CD14-positive monocyte (primary cell): ENCODE measurements at regions not wholly inside any gene's neighbourhood (a gene's known extent, or its start where the extent isn't known, plus 50 kb on each side); places are given as distances from the start of the nearest gene placed in this dataset.
"Not testable (repeated sequence)": the region's sequence is repeated elsewhere in the genome, so short reads cannot be mapped to it uniquely, and the experiment has no call there.

ENCODE experiments used
- DNase-seq, 3 donors: peaks; one replicate each; pipeline ENCODE4 v3.0.0-alpha.2; 2011 to 2022
- H2AFZ ChIP-seq: 2 replicates; pipeline ENCODE4 v1.6.0; 2012; ENCODE audit warnings: mild to moderate bottlenecking, low read depth, low read length, inconsistent platforms; ENCODE audit not compliant: insufficient read depth, poor library complexity, severe bottlenecking
- H3K27ac ChIP-seq, 2 donors: 1 replicate in 1 of 2; 2 replicates in 1 of 2; pipeline ENCODE4 v1.5.1; 2012 to 2013; ENCODE audit warnings: low read length in 2 of 2, control low read depth in 1 of 2, inconsistent platforms in 1 of 2, low read depth in 1 of 2, mild to moderate bottlenecking in 1 of 2
- H3K27me3 ChIP-seq, 2 donors: one replicate each; pipeline versions ENCODE4 v1.6.0 to v1.6.1; 2011 to 2013; ENCODE audit warnings: low read length in 2 of 2; ENCODE audit not compliant: control insufficient read depth in 2 of 2, insufficient read depth in 2 of 2
- H3K36me3 ChIP-seq, 2 donors: replicated peaks in 1 of 2; 1 replicate in 1 of 2; 2 replicates in 1 of 2; pipeline versions ENCODE4 v1.5.1 to v1.6.1; 2012 to 2013; ENCODE audit warnings: low read length in 2 of 2, control low read depth in 1 of 2, inconsistent platforms in 1 of 2, mild to moderate bottlenecking in 1 of 2; ENCODE audit not compliant: insufficient read depth in 2 of 2, control insufficient read depth in 1 of 2
- H3K4me1 ChIP-seq, 2 donors: 1 replicate in 1 of 2; 2 replicates in 1 of 2; pipeline versions ENCODE4 v1.5.1 to v1.6.1; 2012 to 2013; ENCODE audit warnings: low read length in 2 of 2, control low read depth in 1 of 2, inconsistent platforms in 1 of 2, mild to moderate bottlenecking in 1 of 2, moderate library complexity in 1 of 2; ENCODE audit not compliant: insufficient read depth in 2 of 2, control insufficient read depth in 1 of 2
- H3K4me2 ChIP-seq: replicated peaks from 2 replicates; pipeline ENCODE3; 2012; ENCODE audit warnings: low read length, moderate library complexity, mild to moderate bottlenecking; ENCODE audit not compliant: poor library complexity, severe bottlenecking; ENCODE audit errors: extremely low read depth
- H3K4me3 ChIP-seq, 3 experiments: fragments of 200-600 bp in 1 of 3; sonication (generic) in 1 of 3; replicated peaks in 1 of 3; 1 replicate in 2 of 3; 2 replicates in 1 of 3; pipeline ENCODE4 v1.5.1; 2011 to 2013; ENCODE audit warnings: low read length in 3 of 3, mild to moderate bottlenecking in 3 of 3, control low read depth in 2 of 3, low read depth in 2 of 3, inconsistent platforms in 1 of 3, moderate library complexity in 1 of 3
- H3K79me2 ChIP-seq: 2 replicates; pipeline ENCODE4 v1.6.0; 2012; ENCODE audit warnings: mild to moderate bottlenecking, control low read depth, inconsistent platforms, low read length, moderate library complexity; ENCODE audit not compliant: insufficient read depth
- H3K9ac ChIP-seq: 2 replicates; pipeline ENCODE4 v1.6.0; 2017; ENCODE audit warnings: low read length, mild to moderate bottlenecking; ENCODE audit not compliant: insufficient read depth, poor library complexity, severe bottlenecking
- H3K9me3 ChIP-seq, 2 donors: replicated peaks in 1 of 2; 1 replicate in 1 of 2; 2 replicates in 1 of 2; pipeline versions ENCODE4 v1.5.1 to v1.6.1; 2012 to 2013; ENCODE audit warnings: low read length in 2 of 2, control low read depth in 1 of 2; ENCODE audit not compliant: control insufficient read depth in 1 of 2, insufficient read depth in 1 of 2
- H4K20me1 ChIP-seq: 2 replicates; pipeline ENCODE4 v1.6.0; 2012; ENCODE audit warnings: mild to moderate bottlenecking, low read length, control low read depth, moderate library complexity; ENCODE audit not compliant: insufficient read depth
- H3K27ac Mint-ChIP-seq, 7 donors: one replicate each; pipeline ENCODE4 v1.8.0; 2020; ENCODE audit warnings: mild to moderate bottlenecking in 7 of 7, mixed read lengths in 7 of 7, moderate library complexity in 6 of 7, inconsistent platforms in 2 of 7
- H3K27me3 Mint-ChIP-seq, 3 donors: one replicate each; pipeline ENCODE4 v1.8.0; 2021 to 2022; ENCODE audit warnings: low read depth in 3 of 3, mild to moderate bottlenecking in 3 of 3, mixed read lengths in 3 of 3, moderate library complexity in 3 of 3, inconsistent platforms in 1 of 3
- H3K36me3 Mint-ChIP-seq, 2 donors: one replicate each; pipeline ENCODE4 v1.8.0; 2020; ENCODE audit warnings: mixed read lengths in 2 of 2, inconsistent platforms in 1 of 2, mild to moderate bottlenecking in 1 of 2
- H3K4me1 Mint-ChIP-seq: one replicate; pipeline ENCODE4 v1.8.0; 2020; ENCODE audit warnings: mild to moderate bottlenecking, mixed read lengths
- H3K4me3 Mint-ChIP-seq, 2 donors: one replicate each; pipeline ENCODE4 v1.8.0; 2020; ENCODE audit warnings: mild to moderate bottlenecking in 2 of 2, mixed read lengths in 2 of 2, moderate library complexity in 1 of 2
- H3K9me3 Mint-ChIP-seq, 7 donors: one replicate each; pipeline ENCODE4 v1.8.0; 2020 to 2022; ENCODE audit warnings: mixed read lengths in 7 of 7, mild to moderate bottlenecking in 6 of 7, moderate library complexity in 6 of 7, inconsistent platforms in 2 of 7
- CTCF ChIP-seq: fragments of 200-600 bp; IDR thresholded peaks from one replicate; pipeline ENCODE4 v1.8.0; 2022; ENCODE audit warnings: antibody characterized with exemption, mild to moderate bottlenecking
- WGBS: methylation state at CpG from one replicate; pipeline ENCODE4 v1.1.5; 2013; ENCODE audit warnings: missing lambda C conversion rate; ENCODE audit not compliant: insufficient coverage; 5-methylcytosine and 5-hydroxymethylcytosine counted together
- intact Hi-C, 2 donors: fragments of 100-400 bp; cut with micrococcal nuclease; formaldehyde crosslinking; loops; one replicate each; pipeline versions ENCODE4 v1.15.0 to v1.15.1; 2023

GRCh38 chr1:117760485-117760884, 154.6 kb downstream of the TENT5C start:
- no peak overlapping the region for H3K9ac ChIP-seq
- no peaks in the 10 kb centered on the region for H4K20me1 ChIP-seq
- Mint-ChIP-seq H3K36me3 (no peaks in the 10 kb centered on the region), H3K4me3 (no peak overlapping the region), H3K27me3 (peaks cover 11 to 24% (median 16%) of the 10 kb centered on the region in 3 donors), H3K9me3 (peaks cover 0 to 3% (median 0%) of the 10 kb centered on the region in 7 donors), H3K27ac (no peak overlapping the region), H3K4me1 (peaks cover 8% of the 10 kb centered on the region)
- no peaks in the 10 kb centered on the region for H3K36me3 ChIP-seq
- no peak for TF ChIP-seq CTCF
- intact Hi-C loops: no loop called here
- no peak overlapping the region for H3K4me2 ChIP-seq
- H3K27me3 ChIP-seq: peaks cover 3 to 4% of the 10 kb centered on the region in 2 donors
- H3K79me2 ChIP-seq: no peaks in the 10 kb centered on the region
- H3K27ac ChIP-seq: no peak overlapping the region
- 50% methylated on average over 1 of the region's 2 CpGs for WGBS
- H3K4me1 ChIP-seq: peaks cover 6% of the 10 kb centered on the region in 2 donors
- no peak overlapping the region for H2AFZ ChIP-seq
- H3K9me3 ChIP-seq: no peaks in the 10 kb centered on the region
- no peak for DNase-seq
- H3K4me3 ChIP-seq: no peak overlapping the region

- H3K79me2 ChIP-seq, H3K4me1 Mint-ChIP-seq, H3K27me3 ChIP-seq, H3K9ac ChIP-seq, H3K36me3 ChIP-seq, H3K4me3 ChIP-seq, H3K27ac ChIP-seq, H3K4me2 ChIP-seq, H3K27me3 Mint-ChIP-seq, DNase-seq, H3K4me3 Mint-ChIP-seq, H3K4me1 ChIP-seq, H3K36me3 Mint-ChIP-seq, intact Hi-C loops, H2AFZ ChIP-seq, H4K20me1 ChIP-seq, H3K27ac Mint-ChIP-seq: not testable (repeated sequence)
- H3K9me3 Mint-ChIP-seq: peaks cover 30 to 48% (median 34%) of the 10 kb centered on the region in 7 donors
- H3K9me3 ChIP-seq: peaks cover 18 to 36% of the 10 kb centered on the region in 2 donors
- WGBS: no CpG with 5 or more reads among the region's 1 CpG
Observed at GRCh38 chr1:117767756-117768155, 161.7 kb downstream of the GDAP2 start.
